HEK293 (cell line): ENCODE measurements at regions not wholly inside any gene's neighbourhood (a gene's known extent, or its start where the extent isn't known, plus 50 kb on each side); places are given as distances from the start of the nearest gene placed in this dataset.

ENCODE experiments used
- CTCF ChIA-PET: fragments of 350-600 bp; formaldehyde crosslinking; extraction: SDS; loops from one replicate; lab custom pipeline; 2021; ENCODE audit warnings: antibody characterized with exemption; lab: Yijun Ruan, JAX
- POLR2A ChIA-PET: fragments of 300-600 bp; formaldehyde crosslinking; extraction: SDS; loops from one replicate; lab custom pipeline; 2020; ENCODE audit warnings: antibody characterized with exemption, inconsistent platforms; lab: Yijun Ruan, JAX
- H3K27ac ChIP-seq: fragments of 200-500 bp; sonication (Bioruptor generic); 2 replicates; pipeline ENCODE4 v1.5.1; 2014; ENCODE audit warnings: low read depth, low read length, control low read depth, inconsistent platforms; ENCODE audit errors: extremely low read depth
- H3K36me3 ChIP-seq, 2 experiments: fragments of 200-500 bp in 1 of 2; sonication (Bioruptor generic) in 1 of 2; 1 replicate in 1 of 2; 2 replicates in 1 of 2; pipeline ENCODE4 v1.5.1; 2014 to 2017; ENCODE audit warnings: inconsistent platforms in 2 of 2, low read length in 2 of 2; ENCODE audit not compliant: control insufficient read depth in 2 of 2, insufficient read depth in 1 of 2
- H3K4me1 ChIP-seq: fragments of 200-500 bp; sonication (Bioruptor generic); 2 replicates; pipeline ENCODE4 v1.5.1; 2014; ENCODE audit warnings: mild to moderate bottlenecking, low read length, inconsistent platforms; ENCODE audit not compliant: control insufficient read depth, insufficient read depth
- H3K4me3 ChIP-seq: 2 replicates; pipeline ENCODE4 v1.5.1; 2011; ENCODE audit warnings: low read depth, mild to moderate bottlenecking, control low read depth, low read length, moderate library complexity
- H3K9me3 ChIP-seq: fragments of 200-500 bp; sonication (Bioruptor generic); 2 replicates; pipeline ENCODE4 v1.5.1; 2014; ENCODE audit warnings: low read depth, low read length, inconsistent platforms; ENCODE audit not compliant: control insufficient read depth, insufficient read depth
- GLI2 ChIP-seq: fragments of 450-650 bp; formaldehyde crosslinking; IDR thresholded peaks from 2 replicates; pipeline ENCODE4; 2017; ENCODE audit warnings: missing biosample characterization, missing genetic modification characterization, low read depth, borderline replicate concordance
- GLIS2 ChIP-seq: fragments of 450-650 bp; formaldehyde crosslinking; IDR thresholded peaks from 2 replicates; pipeline ENCODE4 v1.5.1; 2016; ENCODE audit warnings: missing biosample characterization, missing genetic modification characterization
- KLF16 ChIP-seq: fragments of 450-650 bp; formaldehyde crosslinking; IDR thresholded peaks from 2 replicates; pipeline ENCODE4 v1.5.1; 2017; ENCODE audit warnings: missing biosample characterization, missing genetic modification characterization
- MYNN ChIP-seq: fragments of 450-650 bp; formaldehyde crosslinking; IDR thresholded peaks from 2 replicates; pipeline ENCODE4 v1.5.1; 2016; ENCODE audit warnings: missing biosample characterization, missing genetic modification characterization, borderline replicate concordance
- MZF1 ChIP-seq: fragments of 450-650 bp; formaldehyde crosslinking; IDR thresholded peaks from 2 replicates; pipeline ENCODE4 v1.5.1; 2017; ENCODE audit warnings: missing biosample characterization, missing genetic modification characterization, borderline replicate concordance
- ZFP41 ChIP-seq: fragments of 450-650 bp; formaldehyde crosslinking; IDR thresholded peaks from 2 replicates; pipeline ENCODE4 v1.5.1; 2016; ENCODE audit warnings: missing biosample characterization, missing genetic modification characterization, borderline replicate concordance
- ZNF121 ChIP-seq: fragments of 450-650 bp; formaldehyde crosslinking; IDR thresholded peaks from 2 replicates; pipeline ENCODE4 v1.5.1; 2016; ENCODE audit warnings: missing biosample characterization, missing genetic modification characterization
- ZNF138 ChIP-seq: fragments of 450-650 bp; formaldehyde crosslinking; IDR thresholded peaks from 2 replicates; pipeline ENCODE4 v1.5.1; 2016; ENCODE audit warnings: missing biosample characterization, missing genetic modification characterization, borderline replicate concordance
- ZNF140 ChIP-seq: fragments of 450-650 bp; formaldehyde crosslinking; IDR thresholded peaks from 2 replicates; pipeline ENCODE4 v1.5.1; 2016; ENCODE audit warnings: missing biosample characterization, missing genetic modification characterization
- ZNF354C ChIP-seq: fragments of 450-650 bp; formaldehyde crosslinking; IDR thresholded peaks from 2 replicates; pipeline ENCODE4 v1.5.1; 2016; ENCODE audit warnings: missing biosample characterization, missing genetic modification characterization, low read depth, borderline replicate concordance
- ZNF433 ChIP-seq: fragments of 450-650 bp; formaldehyde crosslinking; IDR thresholded peaks from 2 replicates; pipeline ENCODE4 v1.5.1; 2016; ENCODE audit warnings: missing biosample characterization, missing genetic modification characterization, low read depth
- ZNF558 ChIP-seq: fragments of 450-650 bp; formaldehyde crosslinking; IDR thresholded peaks from 2 replicates; pipeline ENCODE4 v1.5.1; 2016; ENCODE audit warnings: missing biosample characterization, missing genetic modification characterization
- ZNF585B ChIP-seq: fragments of 450-650 bp; formaldehyde crosslinking; IDR thresholded peaks from 2 replicates; pipeline ENCODE4 v1.5.1; 2016; ENCODE audit warnings: missing biosample characterization, missing genetic modification characterization
- ZNF777 ChIP-seq: fragments of 450-650 bp; formaldehyde crosslinking; IDR thresholded peaks from 2 replicates; pipeline ENCODE4 v1.5.1; 2017; ENCODE audit warnings: missing biosample characterization, missing genetic modification characterization, borderline replicate concordance
- TF ChIP-seq, protein P1 (sequence below): fragments of 450-650 bp; formaldehyde crosslinking; IDR thresholded peaks from 2 replicates; pipeline ENCODE4 v1.5.1; 2016; ENCODE audit warnings: missing biosample characterization, missing genetic modification characterization, borderline replicate concordance
- TF ChIP-seq, protein P2 (sequence below): fragments of 450-650 bp; formaldehyde crosslinking; IDR thresholded peaks from 2 replicates; pipeline ENCODE4 v1.5.1; 2017; ENCODE audit warnings: missing biosample characterization, mild to moderate bottlenecking, missing genetic modification characterization, moderate library complexity
- TF ChIP-seq, protein P3 (sequence below): fragments of 450-650 bp; formaldehyde crosslinking; IDR thresholded peaks from 2 replicates; pipeline ENCODE4 v1.5.1; 2017; ENCODE audit warnings: missing biosample characterization, missing genetic modification characterization
- TF ChIP-seq, protein P4 (sequence below): fragments of 450-650 bp; formaldehyde crosslinking; IDR thresholded peaks from 2 replicates; pipeline ENCODE4 v1.5.1; 2016; ENCODE audit warnings: missing biosample characterization, missing genetic modification characterization
- TF ChIP-seq, protein P5 (sequence below): fragments of 450-650 bp; formaldehyde crosslinking; IDR thresholded peaks from 2 replicates; pipeline ENCODE4 v1.5.1; 2016; ENCODE audit warnings: missing biosample characterization, missing genetic modification characterization

DNA sequence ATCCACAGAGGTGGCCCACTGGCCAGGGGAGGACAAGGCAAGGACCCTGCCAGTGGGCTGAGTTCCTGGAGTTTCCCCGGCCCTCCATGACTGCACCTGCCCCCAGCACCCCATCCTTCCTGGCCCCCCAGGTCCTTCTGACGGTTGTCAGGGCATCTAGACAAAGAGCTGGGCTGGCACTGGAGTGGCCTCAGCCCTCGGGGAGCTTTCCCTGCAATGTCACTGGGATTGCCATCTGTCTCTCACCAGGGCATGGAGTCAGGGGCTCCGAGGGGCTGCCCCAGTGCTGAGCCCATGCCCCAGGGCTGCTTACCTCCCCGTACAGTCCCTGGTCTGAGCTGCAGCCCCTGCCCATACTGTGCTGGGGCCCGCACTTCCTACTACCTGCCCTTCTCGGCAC, 446.5 kb upstream of the MKI67 start:
- POLR2A ChIA-PET, result no interaction called here
- CTCF ChIA-PET, result interaction anchor here (0.6 kb wide), 1 partner anchor 24 kb away, joined by 3 read pairs; no protein-coding TSS in a partner anchor
- Histone ChIP-seq H3K9me3 (no peaks in the 10 kb centered on the region), H3K27ac (no peak overlapping the region), H3K4me3 (no peak overlapping the region), H3K4me1 (no peaks in the 10 kb centered on the region), H3K36me3 (no peaks in the 10 kb centered on the region)
- TF ChIP-seq GLI2 (tag by site-specific recombination) (no peak), ZNF138 (no peak), GLIS2 (tag by site-specific recombination) (no peak), KLF16 (no peak), ZNF585B (tag by site-specific recombination) (no peak), ZFP41 (tag by site-specific recombination) (no peak), ZNF777 (tag by site-specific recombination) (no peak)
- TF ChIP-seq, protein P1, sequence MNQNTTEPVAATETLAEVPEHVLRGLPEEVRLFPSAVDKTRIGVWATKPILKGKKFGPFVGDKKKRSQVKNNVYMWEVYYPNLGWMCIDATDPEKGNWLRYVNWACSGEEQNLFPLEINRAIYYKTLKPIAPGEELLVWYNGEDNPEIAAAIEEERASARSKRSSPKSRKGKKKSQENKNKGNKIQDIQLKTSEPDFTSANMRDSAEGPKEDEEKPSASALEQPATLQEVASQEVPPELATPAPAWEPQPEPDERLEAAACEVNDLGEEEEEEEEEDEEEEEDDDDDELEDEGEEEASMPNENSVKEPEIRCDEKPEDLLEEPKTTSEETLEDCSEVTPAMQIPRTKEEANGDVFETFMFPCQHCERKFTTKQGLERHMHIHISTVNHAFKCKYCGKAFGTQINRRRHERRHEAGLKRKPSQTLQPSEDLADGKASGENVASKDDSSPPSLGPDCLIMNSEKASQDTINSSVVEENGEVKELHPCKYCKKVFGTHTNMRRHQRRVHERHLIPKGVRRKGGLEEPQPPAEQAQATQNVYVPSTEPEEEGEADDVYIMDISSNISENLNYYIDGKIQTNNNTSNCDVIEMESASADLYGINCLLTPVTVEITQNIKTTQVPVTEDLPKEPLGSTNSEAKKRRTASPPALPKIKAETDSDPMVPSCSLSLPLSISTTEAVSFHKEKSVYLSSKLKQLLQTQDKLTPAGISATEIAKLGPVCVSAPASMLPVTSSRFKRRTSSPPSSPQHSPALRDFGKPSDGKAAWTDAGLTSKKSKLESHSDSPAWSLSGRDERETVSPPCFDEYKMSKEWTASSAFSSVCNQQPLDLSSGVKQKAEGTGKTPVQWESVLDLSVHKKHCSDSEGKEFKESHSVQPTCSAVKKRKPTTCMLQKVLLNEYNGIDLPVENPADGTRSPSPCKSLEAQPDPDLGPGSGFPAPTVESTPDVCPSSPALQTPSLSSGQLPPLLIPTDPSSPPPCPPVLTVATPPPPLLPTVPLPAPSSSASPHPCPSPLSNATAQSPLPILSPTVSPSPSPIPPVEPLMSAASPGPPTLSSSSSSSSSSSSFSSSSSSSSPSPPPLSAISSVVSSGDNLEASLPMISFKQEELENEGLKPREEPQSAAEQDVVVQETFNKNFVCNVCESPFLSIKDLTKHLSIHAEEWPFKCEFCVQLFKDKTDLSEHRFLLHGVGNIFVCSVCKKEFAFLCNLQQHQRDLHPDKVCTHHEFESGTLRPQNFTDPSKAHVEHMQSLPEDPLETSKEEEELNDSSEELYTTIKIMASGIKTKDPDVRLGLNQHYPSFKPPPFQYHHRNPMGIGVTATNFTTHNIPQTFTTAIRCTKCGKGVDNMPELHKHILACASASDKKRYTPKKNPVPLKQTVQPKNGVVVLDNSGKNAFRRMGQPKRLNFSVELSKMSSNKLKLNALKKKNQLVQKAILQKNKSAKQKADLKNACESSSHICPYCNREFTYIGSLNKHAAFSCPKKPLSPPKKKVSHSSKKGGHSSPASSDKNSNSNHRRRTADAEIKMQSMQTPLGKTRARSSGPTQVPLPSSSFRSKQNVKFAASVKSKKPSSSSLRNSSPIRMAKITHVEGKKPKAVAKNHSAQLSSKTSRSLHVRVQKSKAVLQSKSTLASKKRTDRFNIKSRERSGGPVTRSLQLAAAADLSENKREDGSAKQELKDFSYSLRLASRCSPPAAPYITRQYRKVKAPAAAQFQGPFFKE (tag by site-specific recombination), result no peak
- TF ChIP-seq, protein P2, sequence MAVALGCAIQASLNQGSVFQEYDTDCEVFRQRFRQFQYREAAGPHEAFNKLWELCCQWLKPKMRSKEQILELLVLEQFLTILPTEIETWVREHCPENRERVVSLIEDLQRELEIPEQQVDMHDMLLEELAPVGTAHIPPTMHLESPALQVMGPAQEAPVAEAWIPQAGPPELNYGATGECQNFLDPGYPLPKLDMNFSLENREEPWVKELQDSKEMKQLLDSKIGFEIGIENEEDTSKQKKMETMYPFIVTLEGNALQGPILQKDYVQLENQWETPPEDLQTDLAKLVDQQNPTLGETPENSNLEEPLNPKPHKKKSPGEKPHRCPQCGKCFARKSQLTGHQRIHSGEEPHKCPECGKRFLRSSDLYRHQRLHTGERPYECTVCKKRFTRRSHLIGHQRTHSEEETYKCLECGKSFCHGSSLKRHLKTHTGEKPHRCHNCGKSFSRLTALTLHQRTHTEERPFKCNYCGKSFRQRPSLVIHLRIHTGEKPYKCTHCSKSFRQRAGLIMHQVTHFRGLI (tag by site-specific recombination), result no peak
- TF ChIP-seq, protein P3, sequence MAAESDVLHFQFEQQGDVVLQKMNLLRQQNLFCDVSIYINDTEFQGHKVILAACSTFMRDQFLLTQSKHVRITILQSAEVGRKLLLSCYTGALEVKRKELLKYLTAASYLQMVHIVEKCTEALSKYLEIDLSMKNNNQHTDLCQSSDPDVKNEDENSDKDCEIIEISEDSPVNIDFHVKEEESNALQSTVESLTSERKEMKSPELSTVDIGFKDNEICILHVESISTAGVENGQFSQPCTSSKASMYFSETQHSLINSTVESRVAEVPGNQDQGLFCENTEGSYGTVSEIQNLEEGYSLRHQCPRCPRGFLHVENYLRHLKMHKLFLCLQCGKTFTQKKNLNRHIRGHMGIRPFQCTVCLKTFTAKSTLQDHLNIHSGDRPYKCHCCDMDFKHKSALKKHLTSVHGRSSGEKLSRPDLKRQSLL (tag by site-specific recombination), result no peak

DNA sequence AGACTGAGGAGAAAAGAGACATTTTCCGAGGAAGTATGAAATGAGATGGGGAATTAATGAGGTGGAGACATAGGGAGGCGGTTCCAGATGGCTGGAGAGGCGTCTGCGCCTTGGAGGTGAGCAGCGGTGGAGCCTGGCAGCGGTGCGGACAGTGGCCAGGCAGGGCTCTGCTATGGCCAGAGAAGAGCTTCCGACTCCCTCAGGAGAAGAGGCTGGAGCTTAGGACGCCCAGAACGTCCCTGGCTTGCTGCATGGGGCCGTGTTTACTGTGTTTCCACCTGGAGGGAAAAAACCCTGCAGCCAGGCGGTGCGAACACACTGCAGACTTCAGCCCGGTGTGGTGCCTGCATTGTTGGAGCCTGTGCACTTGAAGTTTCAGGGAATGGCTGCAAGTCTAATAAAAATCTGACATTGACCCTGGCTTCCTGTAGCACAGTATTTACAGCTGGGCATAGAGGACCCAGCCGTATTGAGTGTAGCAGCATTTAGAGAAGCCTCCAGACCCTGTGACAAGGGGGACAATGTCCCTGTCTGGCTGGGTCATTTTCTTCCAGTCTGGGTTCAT, 447.1 kb upstream of the MKI67 start:
- Histone ChIP-seq H3K36me3 (no peaks in the 10 kb centered on the region), H3K9me3 (no peaks in the 10 kb centered on the region), H3K4me3 (no peak overlapping the region), H3K27ac (no peak overlapping the region), H3K4me1 (no peaks in the 10 kb centered on the region)
- CTCF ChIA-PET, result interaction anchor here (0.6 kb wide), 1 partner anchor 25 kb away, joined by 3 read pairs; no protein-coding TSS in a partner anchor
- POLR2A ChIA-PET, result no interaction called here
- TF ChIP-seq, protein P4, sequence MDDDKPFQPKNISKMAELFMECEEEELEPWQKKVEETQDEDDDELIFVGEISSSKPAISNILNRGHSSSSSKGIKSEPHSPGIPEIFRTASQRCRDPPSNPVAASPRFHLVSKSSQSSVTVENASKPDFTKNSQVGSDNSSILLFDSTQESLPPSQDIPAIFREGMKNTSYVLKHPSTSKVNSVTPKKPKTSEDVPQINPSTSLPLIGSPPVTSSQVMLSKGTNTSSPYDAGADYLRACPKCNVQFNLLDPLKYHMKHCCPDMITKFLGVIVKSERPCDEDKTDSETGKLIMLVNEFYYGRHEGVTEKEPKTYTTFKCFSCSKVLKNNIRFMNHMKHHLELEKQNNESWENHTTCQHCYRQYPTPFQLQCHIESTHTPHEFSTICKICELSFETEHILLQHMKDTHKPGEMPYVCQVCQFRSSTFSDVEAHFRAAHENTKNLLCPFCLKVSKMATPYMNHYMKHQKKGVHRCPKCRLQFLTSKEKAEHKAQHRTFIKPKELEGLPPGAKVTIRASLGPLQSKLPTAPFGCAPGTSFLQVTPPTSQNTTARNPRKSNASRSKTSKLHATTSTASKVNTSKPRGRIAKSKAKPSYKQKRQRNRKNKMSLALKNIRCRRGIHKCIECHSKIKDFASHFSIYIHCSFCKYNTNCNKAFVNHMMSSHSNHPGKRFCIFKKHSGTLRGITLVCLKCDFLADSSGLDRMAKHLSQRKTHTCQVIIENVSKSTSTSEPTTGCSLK (tag by site-specific recombination), result no peak
- TF ChIP-seq ZNF354C (tag by site-specific recombination) (no peak), ZNF558 (tag by site-specific recombination) (no peak), ZNF140 (tag by site-specific recombination) (no peak), GLI2 (tag by site-specific recombination) (no peak), MYNN (tag by site-specific recombination) (no peak), ZNF433 (tag by site-specific recombination) (no peak), ZNF121 (tag by site-specific recombination) (no peak), MZF1 (tag by site-specific recombination) (no peak)
- TF ChIP-seq, protein P5, sequence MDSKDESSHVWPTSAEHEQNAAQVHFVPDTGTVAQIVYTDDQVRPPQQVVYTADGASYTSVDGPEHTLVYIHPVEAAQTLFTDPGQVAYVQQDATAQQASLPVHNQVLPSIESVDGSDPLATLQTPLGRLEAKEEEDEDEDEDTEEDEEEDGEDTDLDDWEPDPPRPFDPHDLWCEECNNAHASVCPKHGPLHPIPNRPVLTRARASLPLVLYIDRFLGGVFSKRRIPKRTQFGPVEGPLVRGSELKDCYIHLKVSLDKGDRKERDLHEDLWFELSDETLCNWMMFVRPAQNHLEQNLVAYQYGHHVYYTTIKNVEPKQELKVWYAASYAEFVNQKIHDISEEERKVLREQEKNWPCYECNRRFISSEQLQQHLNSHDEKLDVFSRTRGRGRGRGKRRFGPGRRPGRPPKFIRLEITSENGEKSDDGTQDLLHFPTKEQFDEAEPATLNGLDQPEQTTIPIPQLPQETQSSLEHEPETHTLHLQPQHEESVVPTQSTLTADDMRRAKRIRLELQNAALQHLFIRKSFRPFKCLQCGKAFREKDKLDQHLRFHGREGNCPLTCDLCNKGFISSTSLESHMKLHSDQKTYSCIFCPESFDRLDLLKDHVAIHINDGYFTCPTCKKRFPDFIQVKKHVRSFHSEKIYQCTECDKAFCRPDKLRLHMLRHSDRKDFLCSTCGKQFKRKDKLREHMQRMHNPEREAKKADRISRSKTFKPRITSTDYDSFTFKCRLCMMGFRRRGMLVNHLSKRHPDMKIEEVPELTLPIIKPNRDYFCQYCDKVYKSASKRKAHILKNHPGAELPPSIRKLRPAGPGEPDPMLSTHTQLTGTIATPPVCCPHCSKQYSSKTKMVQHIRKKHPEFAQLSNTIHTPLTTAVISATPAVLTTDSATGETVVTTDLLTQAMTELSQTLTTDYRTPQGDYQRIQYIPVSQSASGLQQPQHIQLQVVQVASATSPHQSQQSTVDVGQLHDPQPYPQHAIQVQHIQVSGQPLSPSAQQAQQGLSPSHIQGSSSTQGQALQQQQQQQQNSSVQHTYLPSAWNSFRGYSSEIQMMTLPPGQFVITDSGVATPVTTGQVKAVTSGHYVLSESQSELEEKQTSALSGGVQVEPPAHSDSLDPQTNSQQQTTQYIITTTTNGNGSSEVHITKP, result no peak
